Suppressor macrophage treated with lipopolysaccharide for 1 hour (primary cell): ENCODE measurements at regions not wholly inside any gene's neighbourhood (a gene's known extent, or its start where the extent isn't known, plus 50 kb on each side); places are given as distances from the start of the nearest gene placed in this dataset.

Experiments
- DNase-seq, 3 donors: peaks; one replicate each; pipeline ENCODE4 v3.0.0-alpha.2; 2020 to 2022

GRCh38 chr2:128439031-128439790 is 120.5 kb upstream of the HS6ST1 start:
- no peak for DNase-seq

- no peak for DNase-seq
Observed at GRCh38 chr2:128439791-128440665, 121.4 kb upstream of the HS6ST1 start.

- no peak for DNase-seq
Observed at GRCh38 chr2:128440666-128441340, 122.1 kb upstream of the HS6ST1 start.

GRCh38 chr2:128441341-128442052 is 122.8 kb upstream of the HS6ST1 start:
- DNase-seq: no peak

- peak; percentile 49 to 64 (median 58) for DNase-seq
Observed at GRCh38 chr2:128442053-128442751, 123.5 kb upstream of the HS6ST1 start.

- peak; percentile 59 to 75 (median 64) for DNase-seq
Observed at GRCh38 chr2:128442891-128443302, 124.2 kb upstream of the HS6ST1 start.

GRCh38 chr2:128444121-128444771 is 125.6 kb upstream of the HS6ST1 start:
- DNase-seq: no peak

- DNase-seq: no peak
Observed at GRCh38 chr2:128444816-128445522, 126.3 kb upstream of the HS6ST1 start.

GRCh38 chr2:128445523-128445900 is 126.8 kb upstream of the HS6ST1 start:
- no peak for DNase-seq

- DNase-seq: no peak
Observed at GRCh38 chr2:128446049-128446873, 127.6 kb upstream of the HS6ST1 start.

GRCh38 chr2:128446874-128447537 is 128.3 kb upstream of the HS6ST1 start:
- DNase-seq: no peak

GRCh38 chr2:128447538-128447995 is 128.9 kb upstream of the HS6ST1 start:
- DNase-seq: no peak

- DNase-seq: no peak
Observed at GRCh38 chr2:128448331-128449225, 129.9 kb upstream of the HS6ST1 start.

GRCh38 chr2:128449226-128450061 is 130.8 kb upstream of the HS6ST1 start:
- DNase-seq: no peak

GRCh38 chr2:128450211-128451024 is 131.8 kb upstream of the HS6ST1 start:
- DNase-seq: no peak
